Right lobe of liver (tissue), 4 donors: ENCODE measurements at regions not wholly inside any gene's neighbourhood (a gene's known extent, or its start where the extent isn't known, plus 50 kb on each side); places are given as distances from the start of the nearest gene placed in this dataset.

Experiments
- POLR2A ChIP-seq: fragments of 450-650 bp; IDR thresholded peaks from one replicate; pipeline ENCODE4 v1.6.1; 2017; ENCODE audit warnings: antibody characterized with exemption, mild to moderate bottlenecking
- TF ChIP-seq, protein P1 (sequence below), 4 donors: fragments of 200-600 bp in 3 of 4; fragments of 450-650 bp in 1 of 4; IDR thresholded peaks; one replicate each; pipeline versions ENCODE4 v1.5.1 to v1.8.0; 2016 to 2022; ENCODE audit warnings: antibody characterized with exemption in 4 of 4, mild to moderate bottlenecking in 2 of 4
- donor health status: DM: no; HTN: no; CAD: no.
- donor health status: DM: no; HTN: no; CAD: no.
- donor health status: DM: no; HTN: yes; CAD: no.

DNA sequence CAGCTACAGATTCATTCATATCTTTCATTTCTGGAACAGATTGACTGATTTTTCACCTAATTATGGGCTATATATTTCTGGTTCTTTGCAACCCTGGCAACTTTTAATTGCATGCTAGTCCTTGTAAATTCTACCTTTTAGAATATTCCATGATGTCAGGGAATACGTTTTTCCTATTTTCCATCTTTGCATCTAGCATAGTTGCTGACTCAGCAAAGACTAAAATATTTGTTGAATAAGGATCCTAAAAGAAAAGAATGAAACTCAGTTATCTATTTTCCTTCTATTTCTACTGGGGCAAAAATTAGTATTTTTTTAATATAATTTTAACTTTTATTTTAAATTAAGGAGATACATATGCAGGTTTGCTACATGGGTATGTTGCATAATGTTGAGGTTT, 438.3 kb downstream of the GXYLT1 start:
- TF ChIP-seq POLR2A, result no peak
- TF ChIP-seq, protein P1, sequence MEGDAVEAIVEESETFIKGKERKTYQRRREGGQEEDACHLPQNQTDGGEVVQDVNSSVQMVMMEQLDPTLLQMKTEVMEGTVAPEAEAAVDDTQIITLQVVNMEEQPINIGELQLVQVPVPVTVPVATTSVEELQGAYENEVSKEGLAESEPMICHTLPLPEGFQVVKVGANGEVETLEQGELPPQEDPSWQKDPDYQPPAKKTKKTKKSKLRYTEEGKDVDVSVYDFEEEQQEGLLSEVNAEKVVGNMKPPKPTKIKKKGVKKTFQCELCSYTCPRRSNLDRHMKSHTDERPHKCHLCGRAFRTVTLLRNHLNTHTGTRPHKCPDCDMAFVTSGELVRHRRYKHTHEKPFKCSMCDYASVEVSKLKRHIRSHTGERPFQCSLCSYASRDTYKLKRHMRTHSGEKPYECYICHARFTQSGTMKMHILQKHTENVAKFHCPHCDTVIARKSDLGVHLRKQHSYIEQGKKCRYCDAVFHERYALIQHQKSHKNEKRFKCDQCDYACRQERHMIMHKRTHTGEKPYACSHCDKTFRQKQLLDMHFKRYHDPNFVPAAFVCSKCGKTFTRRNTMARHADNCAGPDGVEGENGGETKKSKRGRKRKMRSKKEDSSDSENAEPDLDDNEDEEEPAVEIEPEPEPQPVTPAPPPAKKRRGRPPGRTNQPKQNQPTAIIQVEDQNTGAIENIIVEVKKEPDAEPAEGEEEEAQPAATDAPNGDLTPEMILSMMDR (IDR thresholded peaks at IDR 0.05), result no peak
